GM18519 (cell line): ENCODE measurements at regions not wholly inside any gene's neighbourhood (a gene's known extent, or its start where the extent isn't known, plus 50 kb on each side); places are given as distances from the start of the nearest gene placed in this dataset.
"Not testable (repeated sequence)": the region's sequence is repeated elsewhere in the genome, so short reads cannot be mapped to it uniquely, and the experiment has no call there.

Experiments
- ATAC-seq: cut with Tn5 transposase; IDR thresholded peaks from one replicate; pipeline ENCODE4 v1.9.1; 2021; ENCODE audit warnings: mild to moderate bottlenecking, moderate library complexity; ENCODE audit not compliant: unreplicated experiment, low FRiP score

- not testable (repeated sequence) for ATAC-seq
Measured at GRCh38 chr9:41075671-41076070, 52.8 kb downstream of the FOXD4L6 start.

DNA sequence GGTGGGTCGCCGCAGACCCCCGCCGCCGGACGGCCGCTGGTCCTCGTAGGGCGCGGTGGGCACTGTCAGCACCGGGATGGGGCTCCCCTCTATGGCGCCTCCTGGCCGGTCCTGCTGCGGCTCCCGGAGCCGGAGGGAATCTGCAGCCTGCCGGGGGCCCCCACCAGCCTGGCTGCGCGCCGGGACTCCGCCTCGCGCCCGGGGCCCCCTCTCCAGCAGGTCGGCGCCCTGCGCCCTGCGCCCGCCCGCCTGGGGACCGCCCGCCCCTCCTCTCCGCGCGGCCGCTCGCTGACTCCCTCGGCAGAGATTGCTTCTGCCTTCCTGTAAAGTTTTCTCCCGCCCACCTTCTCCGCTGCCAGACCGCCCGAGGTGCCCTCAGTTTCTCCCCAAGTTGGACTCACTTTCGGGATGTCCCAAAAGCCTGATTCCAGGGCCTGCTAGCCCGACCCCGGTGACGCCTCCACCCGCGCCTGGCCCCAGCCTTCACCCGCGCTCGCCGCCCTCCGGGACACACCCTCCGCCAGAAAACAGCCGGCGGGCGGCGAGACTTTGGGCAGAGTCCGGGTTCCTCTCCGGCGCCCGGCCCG lies 54.0 kb downstream of the FOXD4L6 start:
- ATAC-seq, result peak; percentile 43

- ATAC-seq, result not testable (repeated sequence)
Measured at GRCh38 chr9:41073471-41074243, 54.8 kb downstream of the FOXD4L6 start.

DNA sequence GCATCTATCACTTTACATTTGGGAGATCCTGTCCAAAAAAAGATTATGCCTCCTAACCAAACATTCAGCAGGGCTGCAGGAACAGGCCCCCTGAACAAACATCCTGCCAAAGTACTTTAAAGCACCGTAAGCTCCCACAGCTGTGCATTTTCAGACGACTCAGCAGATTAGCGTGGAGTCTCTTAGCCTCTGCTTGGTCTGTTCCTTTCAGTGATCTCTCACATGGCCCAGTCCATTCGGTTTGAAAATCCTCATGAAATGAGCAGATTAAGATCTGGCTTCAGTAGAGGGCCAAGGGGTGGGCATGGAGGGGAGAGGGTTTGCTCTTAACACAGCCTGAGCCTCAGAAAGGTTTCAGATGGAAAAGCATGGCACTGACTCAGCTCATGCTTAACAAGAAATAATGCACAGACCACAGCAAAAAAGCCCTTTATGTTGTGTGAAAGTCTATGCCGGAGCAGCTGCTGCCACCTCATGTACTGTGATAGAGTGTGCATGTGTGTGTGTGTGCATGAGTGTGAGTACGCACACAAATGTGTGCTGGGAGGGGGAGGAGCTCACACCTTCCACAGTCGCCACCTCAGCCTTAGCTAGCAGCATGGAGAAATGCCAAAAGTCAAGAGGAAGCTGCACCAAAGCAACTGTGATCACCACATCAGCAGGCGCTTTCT lies 64.2 kb downstream of the FOXD4L6 start:
- peak; percentile 60 for ATAC-seq

GRCh38 chr9:41063243-41063642 lies 65.2 kb downstream of the FOXD4L6 start:
- not testable (repeated sequence) for ATAC-seq

DNA sequence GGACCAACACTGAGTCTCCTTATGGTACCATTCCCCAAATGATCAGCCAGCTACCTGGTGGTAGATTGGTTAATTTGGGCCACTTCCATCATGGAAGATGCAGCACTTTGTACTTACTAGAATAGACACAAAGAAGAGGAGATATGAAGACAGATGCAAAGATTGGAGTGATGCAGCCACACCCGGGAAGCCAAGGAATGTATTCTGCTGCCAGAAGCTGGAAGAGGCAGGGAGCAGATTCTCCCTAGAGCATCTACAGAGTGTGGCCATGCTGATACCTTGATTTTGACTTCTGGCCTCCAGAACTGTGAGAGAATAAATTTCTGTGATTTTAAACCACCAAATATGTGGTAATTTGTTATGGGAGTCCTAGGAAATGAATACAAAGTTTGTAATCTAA lies 68.9 kb downstream of the FOXD4L6 start:
- not testable (repeated sequence) for ATAC-seq

DNA sequence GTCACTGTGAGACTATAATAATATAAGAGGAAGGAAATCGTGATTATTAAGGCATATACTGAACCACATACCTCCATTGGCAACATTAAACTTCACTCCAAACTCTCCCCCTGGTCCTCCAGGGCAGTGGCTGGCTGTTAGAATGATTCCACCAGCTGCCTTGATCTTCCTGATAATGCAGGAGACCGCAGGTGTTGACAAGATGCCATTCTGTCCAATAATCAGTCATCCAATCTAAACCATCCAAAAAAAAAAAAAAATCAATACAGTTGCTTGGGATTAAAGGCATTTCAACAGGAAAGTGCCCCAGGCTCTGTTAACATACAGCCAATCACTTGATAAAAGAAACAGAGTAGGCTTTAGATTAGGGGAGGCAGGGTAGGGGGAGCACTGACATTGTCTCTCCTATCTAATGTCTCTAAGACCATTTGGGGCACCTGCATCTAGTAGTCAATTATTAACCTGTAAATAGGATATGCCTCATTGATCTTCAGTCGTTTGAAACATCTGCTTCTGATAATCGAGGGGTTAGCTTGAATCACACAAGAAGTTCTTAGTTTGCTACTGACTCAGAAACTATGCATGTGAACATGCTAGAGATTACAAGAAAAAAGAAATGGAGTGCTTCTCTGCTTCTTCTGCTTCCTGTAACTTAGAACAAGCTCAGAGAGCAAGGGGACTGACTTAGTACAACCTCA lies 74.7 kb downstream of the FOXD4L6 start:
- not testable (repeated sequence) for ATAC-seq

DNA sequence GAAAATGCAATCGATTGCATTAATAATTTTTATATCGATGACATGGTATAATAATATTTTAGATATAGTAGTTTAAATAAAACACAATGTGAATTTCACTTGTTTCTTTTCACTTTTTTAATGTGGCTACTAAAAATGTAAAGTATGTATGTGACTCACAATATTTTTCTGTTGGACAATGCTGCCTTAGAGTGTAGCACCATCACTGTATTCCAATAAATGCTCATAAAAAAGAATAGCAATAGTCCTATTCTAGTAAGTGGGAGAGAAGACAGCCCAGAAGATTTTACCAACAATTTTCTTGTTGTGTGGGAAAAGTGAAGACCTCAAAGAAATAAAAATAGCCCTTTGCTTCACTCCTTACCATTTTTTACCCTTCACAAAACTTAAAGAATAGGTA lies 79.8 kb downstream of the FOXD4L6 start:
- not testable (repeated sequence) for ATAC-seq

- ATAC-seq, result not testable (repeated sequence)
Measured at GRCh38 chr9:41047792-41048191, 80.7 kb downstream of the FOXD4L6 start.

- ATAC-seq, result not testable (repeated sequence)
Measured at GRCh38 chr9:41044930-41045329, 83.6 kb downstream of the FOXD4L6 start.

GRCh38 chr9:41043433-41043832 lies 85.0 kb downstream of the FOXD4L6 start:
- ATAC-seq, result not testable (repeated sequence)

- ATAC-seq, result not testable (repeated sequence)
Measured at GRCh38 chr9:41042111-41042510, 86.4 kb downstream of the FOXD4L6 start.

- not testable (repeated sequence) for ATAC-seq
Measured at GRCh38 chr9:41040705-41041342, 87.7 kb downstream of the FOXD4L6 start.

GRCh38 chr9:41035276-41035675 lies 93.2 kb downstream of the FOXD4L6 start:
- not testable (repeated sequence) for ATAC-seq

DNA sequence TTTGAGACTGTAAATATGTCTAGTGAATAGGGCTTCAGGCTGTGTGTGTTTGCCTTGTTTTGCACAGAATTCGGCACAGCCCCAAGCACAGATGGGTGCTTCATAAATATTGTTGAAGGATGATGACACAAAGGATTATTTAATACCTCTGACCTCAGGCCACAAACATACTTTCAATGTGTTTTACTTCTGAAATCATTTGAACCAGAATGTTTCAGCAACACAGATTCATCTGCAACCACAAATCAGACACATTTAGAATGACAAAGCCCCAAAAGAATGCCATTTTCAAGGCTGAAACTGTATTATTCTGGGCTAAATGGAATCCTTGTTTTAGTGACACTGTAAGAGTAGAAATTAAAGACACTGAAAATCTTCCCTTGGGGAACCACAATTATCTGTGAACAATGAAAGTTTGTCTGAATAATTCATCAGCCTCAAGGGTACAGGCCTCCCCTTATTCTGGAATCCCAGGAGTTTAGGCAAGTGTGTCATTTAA lies 93.7 kb downstream of the FOXD4L6 start:
- ATAC-seq, result not testable (repeated sequence)

GRCh38 chr9:41033877-41034276 lies 94.6 kb downstream of the FOXD4L6 start:
- ATAC-seq, result not testable (repeated sequence)

DNA sequence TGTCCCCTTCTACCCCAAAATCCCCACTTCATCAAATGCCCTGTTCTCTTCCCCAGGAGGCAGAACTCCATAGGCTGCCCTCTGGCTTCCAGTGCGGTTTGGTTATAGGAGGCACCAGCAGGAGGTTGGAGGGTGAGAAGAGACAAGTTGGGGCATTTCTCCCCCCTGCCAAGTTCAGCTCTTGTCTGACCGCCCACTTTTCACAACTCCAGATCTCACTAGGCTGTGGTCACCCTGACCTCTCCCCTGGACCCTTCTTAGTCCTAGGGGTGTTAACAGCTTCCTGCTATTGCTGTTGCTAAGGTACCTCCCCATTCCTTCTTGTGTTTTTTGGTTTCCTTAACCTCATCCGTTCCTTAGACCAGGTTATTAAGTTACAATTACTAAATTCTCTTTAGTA lies 95.1 kb downstream of the FOXD4L6 start:
- ATAC-seq, result not testable (repeated sequence)

GRCh38 chr9:41026912-41027676 lies 101.4 kb downstream of the FOXD4L6 start:
- ATAC-seq, result not testable (repeated sequence)

GRCh38 chr9:41022365-41022764 lies 106.1 kb downstream of the FOXD4L6 start:
- not testable (repeated sequence) for ATAC-seq
